ENCODE measurements at regions not wholly inside any gene's neighbourhood (a gene's known extent, or its start where the extent isn't known, plus 50 kb on each side); places are given as distances from the start of the nearest gene placed in this dataset.
"Not testable (repeated sequence)": the region's sequence is repeated elsewhere in the genome, so short reads cannot be mapped to it uniquely, and the experiment has no call there.

GRCh38 chr12:30203981-30204380 lies 420.2 kb upstream of the TMTC1 start:
- DNase-seq (ENCODE audit: low spot score) = no peak

- DNase-seq (ENCODE audit: low spot score) = no peak
Observed at GRCh38 chr12:30202521-30203254, 418.9 kb upstream of the TMTC1 start.

GRCh38 chr12:30201301-30202160 lies 417.8 kb upstream of the TMTC1 start:
- no peak for DNase-seq (ENCODE audit: low spot score)

GRCh38 chr12:30200864-30201263 lies 417.1 kb upstream of the TMTC1 start:
- DNase-seq (ENCODE audit: low spot score) = no peak

GRCh38 chr12:30197392-30198057 lies 413.8 kb upstream of the TMTC1 start:
- no peak for DNase-seq (ENCODE audit: low spot score)

GRCh38 chr12:30191696-30192455 lies 408.1 kb upstream of the TMTC1 start:
- no peak for DNase-seq (ENCODE audit: low spot score)

GRCh38 chr12:30188602-30189326 lies 405.0 kb upstream of the TMTC1 start:
- DNase-seq (ENCODE audit: low spot score) = no peak

GRCh38 chr12:30187426-30187825 lies 403.7 kb upstream of the TMTC1 start:
- DNase-seq (ENCODE audit: low spot score) = no peak

GRCh38 chr12:30181334-30181733 lies 397.6 kb upstream of the TMTC1 start:
- DNase-seq (ENCODE audit: low spot score) = no peak

- no peak for DNase-seq (ENCODE audit: low spot score)
Observed at GRCh38 chr12:30180602-30181001, 396.9 kb upstream of the TMTC1 start.

GRCh38 chr12:30178916-30179315 lies 395.2 kb upstream of the TMTC1 start:
- no peak for DNase-seq (ENCODE audit: low spot score)

- no peak for DNase-seq (ENCODE audit: low spot score)
Observed at GRCh38 chr12:30169839-30170591, 386.3 kb upstream of the TMTC1 start.

- no peak for DNase-seq (ENCODE audit: low spot score)
Observed at GRCh38 chr12:30166006-30166795, 382.5 kb upstream of the TMTC1 start.

GRCh38 chr12:30164382-30165318 lies 380.9 kb upstream of the TMTC1 start:
- DNase-seq (ENCODE audit: low spot score) = no peak

GRCh38 chr12:30156833-30157232 lies 373.1 kb upstream of the TMTC1 start:
- not testable (repeated sequence) for DNase-seq (ENCODE audit: low spot score)

GRCh38 chr12:30155001-30155730 lies 371.4 kb upstream of the TMTC1 start:
- no peak for DNase-seq (ENCODE audit: low spot score)

- DNase-seq (ENCODE audit: low spot score) = no peak
Observed at GRCh38 chr12:30153981-30154380, 370.2 kb upstream of the TMTC1 start.

GRCh38 chr12:30152705-30153104 lies 369.0 kb upstream of the TMTC1 start:
- DNase-seq (ENCODE audit: low spot score) = no peak
